ENCODE measurements at regions not wholly inside any gene's neighbourhood (a gene's known extent, or its start where the extent isn't known, plus 50 kb on each side); places are given as distances from the start of the nearest gene placed in this dataset.

GRCh38 chr14:39694341-39694740, 262.1 kb upstream of the FBXO33 start:
- TF ChIP-seq CTCF (IDR thresholded peaks at IDR 0.05 in 2 of 3, conservative IDR thresholded peaks at IDR 0.05 in 1 of 3; ENCODE audit: borderline replicate concordance in 1 of 3, insufficient read depth in 1 of 3, low read depth in 2 of 3, low read length in 2 of 3) (no peak), EZH2phosphoT487 (IDR thresholded peaks at IDR 0.05; ENCODE audit: borderline replicate concordance) (no peak), JUND (IDR thresholded peaks at IDR 0.05) (no peak), EGR1 (IDR thresholded peaks at IDR 0.05; ENCODE audit: low read depth) (no peak), FOSL1 (IDR thresholded peaks at IDR 0.05; ENCODE audit: low read depth) (no peak)
